ENCODE measurements at regions not wholly inside any gene's neighbourhood (a gene's known extent, or its start where the extent isn't known, plus 50 kb on each side); places are given as distances from the start of the nearest gene placed in this dataset.

GRCh38 chr18:39604836-39605235 lies 2039.2 kb upstream of the CELF4 start:
- Histone ChIP-seq H3K4me1 (ENCODE audit: control insufficient read depth, insufficient read depth, low read length) (peaks cover 2% of the 10 kb centered on the region), H3K4me3 (ENCODE audit: low read length) (no peak overlapping the region), H3K9ac (ENCODE audit: extremely low read depth, low read length, poor library complexity, severe bottlenecking) (no peak overlapping the region), H3K9me3 (ENCODE audit: control insufficient read depth, low read length) (no peaks in the 10 kb centered on the region), H3K27ac (ENCODE audit: low read depth, low read length) (no peak overlapping the region), H3K36me3 (ENCODE audit: control insufficient read depth, insufficient read depth, low read length) (no peaks in the 10 kb centered on the region), H3K27me3 (ENCODE audit: control insufficient read depth, insufficient read depth, low read length, poor library complexity, severe bottlenecking) (no peaks in the 10 kb centered on the region)
- H3K4me3 Mint-ChIP-seq, result no peak overlapping the region
- no peaks in the 10 kb centered on the region for H3K36me3 Mint-ChIP-seq (ENCODE audit: low read depth)
- H3K4me1 Mint-ChIP-seq, result peaks cover 25% of the 10 kb centered on the region
- no peak for DNase-seq
- H3K27me3 Mint-ChIP-seq (ENCODE audit: insufficient read depth), result no peaks in the 10 kb centered on the region
- WGBS, 2 experiments (ENCODE audit: insufficient coverage in 1 of 2, insufficient read length in 1 of 2), result 92% methylated on average over 4 to 5 of the region's 5 CpGs
- no peak overlapping the region for H3K27ac Mint-ChIP-seq
- no peak for TF ChIP-seq CTCF (conservative IDR thresholded peaks at IDR 0.05)
- H3K9me3 Mint-ChIP-seq, result no peaks in the 10 kb centered on the region

GRCh38 chr18:39602131-39602530 lies 2036.5 kb upstream of the CELF4 start:
- Histone ChIP-seq H3K27me3 (ENCODE audit: control insufficient read depth, insufficient read depth, low read length, poor library complexity, severe bottlenecking) (no peaks in the 10 kb centered on the region), H3K4me1 (ENCODE audit: control insufficient read depth, insufficient read depth, low read length) (peaks cover 2% of the 10 kb centered on the region), H3K9me3 (ENCODE audit: control insufficient read depth, low read length) (no peaks in the 10 kb centered on the region), H3K9ac (ENCODE audit: extremely low read depth, low read length, poor library complexity, severe bottlenecking) (no peak overlapping the region), H3K4me3 (ENCODE audit: low read length) (no peak overlapping the region), H3K36me3 (ENCODE audit: control insufficient read depth, insufficient read depth, low read length) (no peaks in the 10 kb centered on the region), H3K27ac (ENCODE audit: low read depth, low read length) (no peak overlapping the region)
- no peaks in the 10 kb centered on the region for H3K9me3 Mint-ChIP-seq
- no peak overlapping the region for H3K4me3 Mint-ChIP-seq
- H3K27ac Mint-ChIP-seq, result no peak overlapping the region
- no peaks in the 10 kb centered on the region for H3K27me3 Mint-ChIP-seq (ENCODE audit: insufficient read depth)
- no peak for TF ChIP-seq CTCF (conservative IDR thresholded peaks at IDR 0.05)
- H3K4me1 Mint-ChIP-seq, result peaks cover 32% of the 10 kb centered on the region
- DNase-seq, result no peak
- WGBS, 2 experiments (ENCODE audit: insufficient coverage in 1 of 2, insufficient read length in 1 of 2), result 92% methylated on average over 4 of the region's 4 CpGs; no CpG with 5 or more reads in 1 of the 2 experiments
- no peaks in the 10 kb centered on the region for H3K36me3 Mint-ChIP-seq (ENCODE audit: low read depth)

- no peaks in the 10 kb centered on the region for H3K36me3 Mint-ChIP-seq (ENCODE audit: low read depth)
- H3K9me3 Mint-ChIP-seq, result no peaks in the 10 kb centered on the region
- 63 to 85% methylated on average over 1 to 3 of the region's 4 CpGs for WGBS, 2 experiments (ENCODE audit: insufficient coverage in 1 of 2, insufficient read length in 1 of 2)
- DNase-seq, result no peak
- H3K27ac Mint-ChIP-seq, result no peak overlapping the region
- Histone ChIP-seq H3K9ac (ENCODE audit: extremely low read depth, low read length, poor library complexity, severe bottlenecking) (no peak overlapping the region), H3K4me3 (ENCODE audit: low read length) (no peak overlapping the region), H3K9me3 (ENCODE audit: control insufficient read depth, low read length) (no peaks in the 10 kb centered on the region), H3K27me3 (ENCODE audit: control insufficient read depth, insufficient read depth, low read length, poor library complexity, severe bottlenecking) (no peaks in the 10 kb centered on the region), H3K27ac (ENCODE audit: low read depth, low read length) (no peak overlapping the region), H3K36me3 (ENCODE audit: control insufficient read depth, insufficient read depth, low read length) (no peaks in the 10 kb centered on the region), H3K4me1 (ENCODE audit: control insufficient read depth, insufficient read depth, low read length) (peaks cover 2% of the 10 kb centered on the region)
- peaks cover 25% of the 10 kb centered on the region for H3K4me1 Mint-ChIP-seq
- no peak for TF ChIP-seq CTCF (conservative IDR thresholded peaks at IDR 0.05)
- H3K4me3 Mint-ChIP-seq, result no peak overlapping the region
- no peaks in the 10 kb centered on the region for H3K27me3 Mint-ChIP-seq (ENCODE audit: insufficient read depth)
Measured at GRCh38 chr18:39600894-39601293, 2035.3 kb upstream of the CELF4 start.

Measured in endodermal cell (in vitro differentiated cells).